SK-N-SH (cell line): ENCODE measurements at regions not wholly inside any gene's neighbourhood (a gene's known extent, or its start where the extent isn't known, plus 50 kb on each side); places are given as distances from the start of the nearest gene placed in this dataset.

Source experiments
- EP300 ChIP-seq, 2 experiments: IDR thresholded peaks; 2 replicates each; pipeline versions ENCODE4 v1.4.0 to v1.6.1; 2012; ENCODE audit warnings: borderline replicate concordance in 1 of 2, low read depth in 1 of 2, low read length in 1 of 2
- FOXJ3 ChIP-seq: sonication (generic); formaldehyde crosslinking; IDR thresholded peaks from 2 replicates; pipeline ENCODE4 v1.5.1; 2020; ENCODE audit warnings: mild to moderate bottlenecking, missing genetic modification reagents
- NRF1 ChIP-seq: IDR thresholded peaks from 2 replicates; pipeline ENCODE4 v1.6.1; 2012; ENCODE audit warnings: low read depth, mild to moderate bottlenecking, low read length
- SMC3 ChIP-seq: IDR thresholded peaks from 2 replicates; pipeline ENCODE4 v1.6.1; 2012; ENCODE audit warnings: low read depth, low read length, improper control_type of control experiment
- TAF1 ChIP-seq: IDR thresholded peaks from 2 replicates; pipeline ENCODE4 v1.6.1; 2012; ENCODE audit warnings: low read depth, mild to moderate bottlenecking, low read length, moderate library complexity, borderline replicate concordance
- TF ChIP-seq, protein P1 (sequence below): fragments of 200-600 bp; sonication (generic); IDR thresholded peaks from 2 replicates; pipeline ENCODE4 v1.6.1; 2017; ENCODE audit warnings: antibody characterized with exemption, mild to moderate bottlenecking, moderate library complexity
- TF ChIP-seq, protein P2 (sequence below): IDR thresholded peaks from 2 replicates; pipeline ENCODE4 v1.4.0; 2012; ENCODE audit warnings: low read depth, borderline replicate concordance

DNA sequence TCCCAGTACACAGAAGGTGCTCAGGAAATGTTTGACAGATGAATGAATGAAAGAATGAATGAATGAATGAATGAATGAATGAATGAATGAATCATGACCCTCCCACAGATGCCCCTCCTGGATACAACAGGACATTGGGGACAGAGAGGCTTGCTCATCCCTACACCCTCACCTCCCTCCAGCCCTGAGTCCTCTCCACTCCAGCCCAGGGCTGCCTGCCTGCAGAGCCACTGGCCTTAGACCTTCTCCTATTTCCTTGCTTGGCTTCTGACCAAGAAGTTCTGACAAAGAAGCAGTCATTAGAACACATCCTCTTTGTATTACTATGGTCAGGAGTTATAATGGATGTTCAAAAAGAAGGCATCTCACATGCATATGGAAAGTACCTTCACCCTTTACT lies 240.7 kb upstream of the DAPK1 start:
- TF ChIP-seq EP300 (IDR thresholded peaks at IDR 0.05; ENCODE audit: borderline replicate concordance in 1 of 2, low read depth in 1 of 2, low read length in 1 of 2) (no peak), NRF1 (no peak), TAF1 (no peak), SMC3 (no peak), FOXJ3 (CRISPR knock-in tag) (no peak)
- TF ChIP-seq, protein P1, sequence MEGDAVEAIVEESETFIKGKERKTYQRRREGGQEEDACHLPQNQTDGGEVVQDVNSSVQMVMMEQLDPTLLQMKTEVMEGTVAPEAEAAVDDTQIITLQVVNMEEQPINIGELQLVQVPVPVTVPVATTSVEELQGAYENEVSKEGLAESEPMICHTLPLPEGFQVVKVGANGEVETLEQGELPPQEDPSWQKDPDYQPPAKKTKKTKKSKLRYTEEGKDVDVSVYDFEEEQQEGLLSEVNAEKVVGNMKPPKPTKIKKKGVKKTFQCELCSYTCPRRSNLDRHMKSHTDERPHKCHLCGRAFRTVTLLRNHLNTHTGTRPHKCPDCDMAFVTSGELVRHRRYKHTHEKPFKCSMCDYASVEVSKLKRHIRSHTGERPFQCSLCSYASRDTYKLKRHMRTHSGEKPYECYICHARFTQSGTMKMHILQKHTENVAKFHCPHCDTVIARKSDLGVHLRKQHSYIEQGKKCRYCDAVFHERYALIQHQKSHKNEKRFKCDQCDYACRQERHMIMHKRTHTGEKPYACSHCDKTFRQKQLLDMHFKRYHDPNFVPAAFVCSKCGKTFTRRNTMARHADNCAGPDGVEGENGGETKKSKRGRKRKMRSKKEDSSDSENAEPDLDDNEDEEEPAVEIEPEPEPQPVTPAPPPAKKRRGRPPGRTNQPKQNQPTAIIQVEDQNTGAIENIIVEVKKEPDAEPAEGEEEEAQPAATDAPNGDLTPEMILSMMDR, result no peak
- TF ChIP-seq, protein P2, sequence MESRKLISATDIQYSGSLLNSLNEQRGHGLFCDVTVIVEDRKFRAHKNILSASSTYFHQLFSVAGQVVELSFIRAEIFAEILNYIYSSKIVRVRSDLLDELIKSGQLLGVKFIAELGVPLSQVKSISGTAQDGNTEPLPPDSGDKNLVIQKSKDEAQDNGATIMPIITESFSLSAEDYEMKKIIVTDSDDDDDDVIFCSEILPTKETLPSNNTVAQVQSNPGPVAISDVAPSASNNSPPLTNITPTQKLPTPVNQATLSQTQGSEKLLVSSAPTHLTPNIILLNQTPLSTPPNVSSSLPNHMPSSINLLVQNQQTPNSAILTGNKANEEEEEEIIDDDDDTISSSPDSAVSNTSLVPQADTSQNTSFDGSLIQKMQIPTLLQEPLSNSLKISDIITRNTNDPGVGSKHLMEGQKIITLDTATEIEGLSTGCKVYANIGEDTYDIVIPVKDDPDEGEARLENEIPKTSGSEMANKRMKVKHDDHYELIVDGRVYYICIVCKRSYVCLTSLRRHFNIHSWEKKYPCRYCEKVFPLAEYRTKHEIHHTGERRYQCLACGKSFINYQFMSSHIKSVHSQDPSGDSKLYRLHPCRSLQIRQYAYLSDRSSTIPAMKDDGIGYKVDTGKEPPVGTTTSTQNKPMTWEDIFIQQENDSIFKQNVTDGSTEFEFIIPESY, result no peak
